ENCODE measurements at regions not wholly inside any gene's neighbourhood (a gene's known extent, or its start where the extent isn't known, plus 50 kb on each side); places are given as distances from the start of the nearest gene placed in this dataset.

- Histone ChIP-seq H3K27ac (ENCODE audit: low read depth in 1 of 2, low read length in 2 of 2) (no peak overlapping the region), H3K9ac (ENCODE audit: low read depth in 1 of 2, low read length in 2 of 2) (no peak overlapping the region), H3K27me3 (ENCODE audit: control insufficient read depth in 4 of 4, insufficient read depth in 4 of 4, low read length in 3 of 4) (no peaks in the 10 kb centered on the region), H3K36me3 (ENCODE audit: control insufficient read depth in 4 of 4, insufficient read depth in 3 of 4, low read depth in 1 of 4, low read length in 3 of 4) (no peaks in the 10 kb centered on the region), H3K4me1 (ENCODE audit: control insufficient read depth in 4 of 4, insufficient read depth in 4 of 4, low read length in 3 of 4) (no peaks in the 10 kb centered on the region), H3K9me3 (ENCODE audit: control insufficient read depth in 4 of 4, low read length in 3 of 4) (peaks cover 0 to 8% (median 3%) of the 10 kb centered on the region in 4 donors), H3K4me3 (ENCODE audit: low read depth in 1 of 3, low read length in 3 of 3) (no peak overlapping the region)
- DNase-seq (ENCODE audit: low spot score): no peak
- TF ChIP-seq ATF3 (IDR thresholded peaks at IDR 0.05): no peak
- TF ChIP-seq HNF4A (conservative IDR thresholded peaks at IDR 0.05): no peak
- no peak for TF ChIP-seq JUND (IDR thresholded peaks at IDR 0.05)
- no peak for TF ChIP-seq FOXA1 (IDR thresholded peaks at IDR 0.05)
- no peak for TF ChIP-seq RXRA (IDR thresholded peaks at IDR 0.05)
- no peak for TF ChIP-seq HNF4G (IDR thresholded peaks at IDR 0.05)
- TF ChIP-seq YY1 (IDR thresholded peaks at IDR 0.05): no peak
- TF ChIP-seq REST (IDR thresholded peaks at IDR 0.05): no peak
- TF ChIP-seq GABPA (IDR thresholded peaks at IDR 0.05 in 1 of 2, conservative IDR thresholded peaks at IDR 0.05 in 1 of 2): no peak
- no peak for TF ChIP-seq CTCF (IDR thresholded peaks at IDR 0.05; ENCODE audit: low read depth, low read length, missing input control)
- TF ChIP-seq NR2F2 (IDR thresholded peaks at IDR 0.05): no peak
- no peak for TF ChIP-seq EGR1 (IDR thresholded peaks at IDR 0.05; ENCODE audit: low read depth in 2 of 2)
- no peak for TF ChIP-seq TAF1 (conservative IDR thresholded peaks at IDR 0.05)
- TF ChIP-seq RAD21 (IDR thresholded peaks at IDR 0.05): no peak
- 48% methylated on average over 5 of the region's 5 CpGs for WGBS
Measured at GRCh38 chr17:33447090-33447489, 154.0 kb upstream of the ASIC2 start.

GRCh38 chr17:33451221-33451620 lies 158.1 kb upstream of the ASIC2 start:
- 73% methylated on average over 7 of the region's 7 CpGs for WGBS
- Histone ChIP-seq H3K9me3 (ENCODE audit: control insufficient read depth in 4 of 4, low read length in 3 of 4) (peaks cover 0 to 2% (median 0%) of the 10 kb centered on the region in 4 donors), H3K27me3 (ENCODE audit: control insufficient read depth in 4 of 4, insufficient read depth in 4 of 4, low read length in 3 of 4) (no peaks in the 10 kb centered on the region), H3K4me3 (ENCODE audit: low read depth in 1 of 3, low read length in 3 of 3) (no peak overlapping the region), H3K27ac (ENCODE audit: low read depth in 1 of 2, low read length in 2 of 2) (no peak overlapping the region), H3K4me1 (ENCODE audit: control insufficient read depth in 4 of 4, insufficient read depth in 4 of 4, low read length in 3 of 4) (no peaks in the 10 kb centered on the region), H3K36me3 (ENCODE audit: control insufficient read depth in 4 of 4, insufficient read depth in 3 of 4, low read depth in 1 of 4, low read length in 3 of 4) (no peaks in the 10 kb centered on the region), H3K9ac (ENCODE audit: low read depth in 1 of 2, low read length in 2 of 2) (no peak overlapping the region)
- DNase-seq (ENCODE audit: low spot score): no peak
- TF ChIP-seq RAD21 (IDR thresholded peaks at IDR 0.05) (no peak), JUND (IDR thresholded peaks at IDR 0.05) (no peak), CTCF (IDR thresholded peaks at IDR 0.05; ENCODE audit: low read depth, low read length, missing input control) (no peak), HNF4G (IDR thresholded peaks at IDR 0.05) (no peak), TAF1 (conservative IDR thresholded peaks at IDR 0.05) (no peak), YY1 (IDR thresholded peaks at IDR 0.05) (no peak), HNF4A (conservative IDR thresholded peaks at IDR 0.05) (no peak), ATF3 (IDR thresholded peaks at IDR 0.05) (no peak), SP1 (IDR thresholded peaks at IDR 0.05) (no peak), MAX (IDR thresholded peaks at IDR 0.05) (no peak), RXRA (IDR thresholded peaks at IDR 0.05) (no peak), ZBTB33 (IDR thresholded peaks at IDR 0.05) (no peak), FOXA1 (IDR thresholded peaks at IDR 0.05) (no peak), NR2F2 (IDR thresholded peaks at IDR 0.05) (no peak), FOXA2 (IDR thresholded peaks at IDR 0.05) (no peak)

All from liver (tissue), 8 donors.